ENCODE measurements at regions not wholly inside any gene's neighbourhood (a gene's known extent, or its start where the extent isn't known, plus 50 kb on each side); places are given as distances from the start of the nearest gene placed in this dataset.
A peak's percentile ranks its signal among the peaks of the same experiment; 100 is the strongest.
"Not testable (repeated sequence)": the region's sequence is repeated elsewhere in the genome, so short reads cannot be mapped to it uniquely, and the experiment has no call there.

DNA sequence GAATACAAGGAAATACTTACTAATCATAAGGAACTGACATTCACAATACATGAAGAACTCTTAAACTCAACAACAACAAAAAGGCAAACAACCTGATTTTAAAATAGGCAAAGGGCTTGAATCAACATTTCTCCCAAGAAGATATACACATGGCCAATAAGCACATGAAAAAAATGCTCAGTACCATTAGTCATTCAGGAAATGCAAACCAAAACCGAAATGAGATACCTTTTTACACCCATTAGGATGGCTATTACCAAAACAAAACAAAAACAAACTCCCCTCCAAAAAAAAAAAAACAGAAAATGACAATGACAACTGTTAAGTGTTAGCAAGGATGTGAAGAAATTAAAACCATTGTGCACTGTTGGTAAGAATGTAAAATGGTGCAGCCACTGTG, 104.1 kb upstream of the ZNF462 start:
- no peak for DNase-seq (ENCODE audit: low spot score)

DNA sequence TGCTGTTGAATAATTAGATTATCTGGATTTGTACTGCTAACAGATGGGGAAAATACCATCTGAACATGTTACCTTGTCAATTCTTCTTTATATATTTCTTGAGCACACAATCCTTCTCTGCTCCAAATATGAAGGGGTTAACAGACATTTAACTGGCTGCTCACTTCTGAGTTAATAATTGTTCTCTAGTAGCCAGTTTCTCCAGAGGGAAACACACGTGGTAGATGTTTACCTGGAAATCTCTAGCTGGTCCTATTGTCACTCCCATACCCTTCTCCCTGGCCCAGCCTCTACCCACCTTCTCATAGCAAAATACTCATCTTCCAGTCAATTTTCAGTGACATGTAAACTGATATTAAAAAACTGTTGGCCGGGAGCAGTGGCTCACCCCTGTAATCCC, 101.5 kb upstream of the ZNF462 start:
- DNase-seq (ENCODE audit: low spot score), result no peak

DNA sequence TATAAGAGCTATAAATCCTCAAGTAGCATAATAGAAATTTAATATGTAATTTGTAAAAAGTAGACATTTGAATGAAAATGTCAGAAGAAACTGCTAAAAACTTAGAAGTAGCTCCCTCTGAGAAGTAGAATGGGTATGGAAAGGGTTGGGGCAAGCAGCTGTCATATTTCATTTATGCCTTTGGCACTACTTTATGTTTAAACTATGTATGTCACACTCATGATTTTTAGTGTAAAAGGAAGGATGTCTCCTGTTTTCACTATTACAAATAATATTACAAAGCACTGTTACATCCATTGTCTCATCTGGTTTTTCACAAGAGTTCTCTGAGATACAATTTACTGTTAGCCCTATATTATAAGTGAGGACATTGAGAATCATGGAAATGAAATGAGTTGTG, 96.3 kb upstream of the ZNF462 start:
- DNase-seq (ENCODE audit: low spot score), result no peak

DNA sequence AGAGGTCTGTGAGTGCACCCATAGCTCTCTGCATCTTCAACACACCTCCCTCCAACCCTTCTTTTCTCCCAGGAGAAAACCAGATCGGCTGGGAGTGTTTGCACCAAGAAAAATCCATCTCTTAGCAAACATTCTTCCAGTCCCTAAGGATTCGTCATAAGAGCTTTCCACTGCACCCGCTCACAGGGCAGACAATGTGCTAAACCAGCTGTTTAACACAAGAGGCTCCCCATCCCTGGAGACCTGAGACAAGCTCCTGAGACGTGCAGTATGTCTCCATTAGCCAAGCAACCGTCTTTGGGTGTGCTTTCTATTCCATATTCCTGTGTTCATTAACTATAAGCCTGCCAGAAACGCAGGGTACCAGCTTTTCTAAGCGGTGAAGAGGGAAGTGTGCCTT, 93.6 kb upstream of the ZNF462 start:
- no peak for DNase-seq (ENCODE audit: low spot score)

DNA sequence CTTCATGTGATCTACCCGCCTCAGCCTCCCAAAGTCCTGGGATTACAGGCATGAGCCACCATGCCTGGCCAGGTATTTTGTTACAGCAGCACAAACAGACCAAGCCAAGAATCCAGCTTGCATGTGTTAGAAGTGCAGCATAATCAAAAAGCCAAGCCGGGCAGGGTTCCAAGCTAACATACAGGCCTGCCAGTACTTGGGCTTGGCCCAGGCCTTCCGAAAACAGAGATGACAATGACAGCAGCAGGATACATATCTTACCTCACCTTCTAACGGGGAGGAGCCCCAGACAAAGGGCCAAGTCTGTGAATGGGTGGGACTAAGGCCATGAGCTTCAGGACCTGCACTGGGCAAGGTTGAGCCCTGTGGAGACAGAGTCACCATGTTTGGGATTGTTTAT, 91.4 kb upstream of the ZNF462 start:
- DNase-seq (ENCODE audit: low spot score), result no peak

DNA sequence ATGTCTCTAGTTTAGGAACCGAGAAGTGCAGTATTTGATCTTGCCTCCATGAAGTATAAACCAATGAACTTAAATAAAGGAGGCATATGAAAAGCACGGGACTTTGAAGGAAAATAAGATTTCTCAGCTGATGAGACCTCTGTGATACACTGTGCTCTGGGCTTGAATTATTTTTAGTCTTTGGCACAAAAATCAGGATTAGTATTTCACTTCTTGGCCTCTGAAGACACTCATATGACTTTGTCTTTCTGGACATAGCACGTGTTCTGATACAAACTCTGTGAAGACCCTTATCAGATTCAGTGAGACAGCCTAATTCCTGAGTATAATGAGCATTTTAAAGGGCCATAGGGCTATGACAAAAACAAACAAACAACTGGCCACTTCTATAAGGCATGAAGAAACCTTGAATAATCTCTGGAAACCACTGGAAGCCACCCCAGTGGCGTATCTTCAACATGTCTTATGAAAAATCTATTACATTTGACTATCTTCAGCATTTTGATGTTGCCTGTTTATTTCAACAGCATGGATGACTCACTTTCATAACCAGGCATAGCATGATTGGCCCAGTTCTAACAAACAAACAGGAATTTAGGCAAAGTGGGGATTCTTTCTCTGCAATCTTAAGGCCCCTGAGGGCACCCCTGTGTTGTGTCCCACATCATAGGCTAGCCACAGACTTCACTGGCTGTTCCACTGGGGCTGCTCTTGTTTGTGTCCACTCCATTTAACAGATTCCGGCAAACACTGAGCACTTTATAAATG, 90.3 kb upstream of the ZNF462 start:
- DNase-seq (ENCODE audit: low spot score), result no peak

DNA sequence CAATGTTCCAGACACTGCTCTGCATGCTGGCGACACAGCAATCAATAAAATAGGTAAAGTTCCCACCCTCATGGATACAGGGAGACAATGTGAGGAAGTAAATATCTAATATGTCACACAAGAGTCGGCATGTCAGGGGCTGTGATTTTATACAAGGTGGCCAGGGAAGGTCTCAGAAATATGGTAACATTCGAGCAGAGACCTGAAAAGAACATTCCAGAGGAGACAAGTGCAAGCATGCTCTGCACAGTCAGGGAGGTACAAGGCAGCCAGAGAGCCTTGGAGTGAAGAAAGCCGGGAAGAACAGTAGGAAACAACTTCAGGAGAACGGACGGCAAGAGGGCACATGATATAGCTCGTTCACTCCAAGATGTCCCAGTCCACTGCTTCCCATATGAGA, 89.2 kb upstream of the ZNF462 start:
- no peak for DNase-seq (ENCODE audit: low spot score)

DNA sequence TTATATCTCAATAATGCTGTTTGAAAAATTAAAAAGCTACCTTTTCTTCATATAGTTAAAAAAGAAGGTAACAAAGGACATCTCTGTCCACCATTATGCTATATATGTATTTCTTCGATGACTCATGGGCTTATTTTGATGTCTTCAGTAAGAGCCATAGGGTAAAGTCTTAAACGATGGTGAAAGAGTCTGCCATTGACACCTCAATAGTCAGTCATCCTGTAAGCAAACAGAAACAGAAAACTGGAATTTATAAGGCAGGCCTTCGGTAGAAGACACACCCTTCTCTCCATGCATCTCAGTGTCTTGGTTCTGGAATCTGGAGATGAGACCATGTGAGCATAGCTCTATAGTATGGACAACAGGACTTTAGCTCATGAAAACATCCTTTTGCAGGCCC, 87.0 kb upstream of the ZNF462 start:
- no peak for DNase-seq (ENCODE audit: low spot score)

DNA sequence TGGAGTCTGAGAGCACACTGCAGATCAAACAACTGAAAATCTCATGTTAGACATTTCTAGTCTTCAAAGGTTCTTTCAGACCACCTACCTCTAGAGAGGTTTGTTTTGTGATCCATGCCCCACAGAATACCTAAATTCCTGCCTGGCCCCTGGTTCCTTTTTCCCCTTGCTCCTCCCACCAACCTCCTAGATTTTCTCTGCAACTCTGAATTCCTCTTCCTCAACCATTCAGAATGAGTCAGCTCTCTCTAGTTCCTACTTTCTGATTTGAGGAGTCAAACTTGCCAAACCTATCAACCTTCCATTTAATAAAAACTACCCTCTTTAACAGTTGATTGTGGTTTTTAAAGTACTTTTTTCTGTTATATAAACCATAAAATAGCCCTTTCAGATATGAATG, 83.2 kb upstream of the ZNF462 start:
- DNase-seq (ENCODE audit: low spot score), result no peak

DNA sequence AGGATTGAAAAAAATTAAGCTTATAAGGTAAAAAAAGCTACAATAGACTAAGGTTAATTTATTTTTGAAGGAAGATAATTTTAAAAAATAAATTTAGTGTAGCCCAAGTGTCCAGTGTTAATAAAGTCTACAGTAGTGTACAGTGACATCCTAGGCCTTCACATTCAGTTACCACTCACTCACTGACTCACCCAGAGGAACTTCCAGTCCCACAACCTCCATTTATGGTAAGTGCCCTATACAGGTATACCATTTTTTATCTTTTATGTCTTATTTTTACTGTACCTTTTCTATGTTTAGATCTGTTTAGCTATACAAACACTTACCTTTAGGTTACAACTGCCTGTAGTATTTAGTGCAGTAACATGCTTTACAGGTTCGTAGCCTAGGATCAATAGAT, 79.8 kb upstream of the ZNF462 start:
- DNase-seq (ENCODE audit: low spot score), result no peak

DNA sequence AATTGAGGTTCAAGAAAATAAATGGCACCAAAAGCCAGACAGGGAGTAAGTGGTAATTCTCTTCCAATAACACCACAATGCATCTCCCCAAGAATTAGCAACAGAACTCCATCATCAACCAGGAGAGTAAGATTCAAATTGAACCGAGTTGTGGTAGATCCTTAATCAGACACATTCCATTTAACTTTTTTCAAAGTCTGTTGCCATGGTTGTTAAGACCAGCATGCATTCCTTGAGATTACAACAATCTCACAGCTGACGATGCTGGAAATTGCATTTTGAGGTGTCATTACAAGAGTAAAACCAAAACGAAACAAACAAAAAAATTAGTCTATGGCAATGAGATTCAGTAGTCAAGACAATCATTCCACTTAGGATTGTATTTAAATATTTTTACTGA, 78.9 kb upstream of the ZNF462 start:
- no peak for DNase-seq (ENCODE audit: low spot score)

DNA sequence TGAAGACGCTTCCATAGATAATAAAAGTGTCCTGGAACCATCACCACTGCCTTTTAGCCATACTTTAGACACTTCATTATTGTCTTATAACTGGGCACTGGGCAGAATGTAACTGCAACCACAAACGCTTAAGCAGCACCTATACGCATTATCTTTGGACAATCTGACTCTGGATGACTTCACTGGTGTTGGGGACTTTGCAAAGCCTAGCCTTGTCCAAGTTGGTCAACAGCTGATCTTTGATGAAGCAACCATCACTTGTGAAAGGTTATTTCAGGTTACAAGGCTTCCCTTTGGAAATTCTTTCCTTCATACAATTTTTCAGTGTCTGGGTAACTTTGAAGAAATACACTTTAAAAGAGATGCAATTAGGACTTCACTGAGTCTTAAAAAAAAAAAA, 77.8 kb upstream of the ZNF462 start:
- no peak for DNase-seq (ENCODE audit: low spot score)

DNA sequence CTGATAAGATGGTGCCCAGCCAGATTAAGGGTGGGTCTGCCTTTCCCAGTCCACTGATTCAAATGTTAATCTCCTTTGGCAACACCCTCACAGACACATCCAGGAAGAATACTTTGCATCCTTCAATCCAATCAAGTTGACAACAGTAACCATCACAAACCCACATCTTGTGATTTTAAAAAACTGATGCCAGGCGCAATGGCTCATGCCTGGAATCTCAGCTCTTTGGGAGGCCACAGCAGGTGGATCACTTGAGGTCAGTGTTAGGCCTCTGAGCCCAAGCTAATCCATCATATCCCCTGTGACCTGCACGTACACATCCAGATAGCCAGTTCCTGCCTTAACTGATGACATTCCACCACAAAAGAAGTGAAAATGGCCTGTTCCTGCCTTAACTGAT, 74.9 kb upstream of the ZNF462 start:
- DNase-seq (ENCODE audit: low spot score), result not testable (repeated sequence)

DNA sequence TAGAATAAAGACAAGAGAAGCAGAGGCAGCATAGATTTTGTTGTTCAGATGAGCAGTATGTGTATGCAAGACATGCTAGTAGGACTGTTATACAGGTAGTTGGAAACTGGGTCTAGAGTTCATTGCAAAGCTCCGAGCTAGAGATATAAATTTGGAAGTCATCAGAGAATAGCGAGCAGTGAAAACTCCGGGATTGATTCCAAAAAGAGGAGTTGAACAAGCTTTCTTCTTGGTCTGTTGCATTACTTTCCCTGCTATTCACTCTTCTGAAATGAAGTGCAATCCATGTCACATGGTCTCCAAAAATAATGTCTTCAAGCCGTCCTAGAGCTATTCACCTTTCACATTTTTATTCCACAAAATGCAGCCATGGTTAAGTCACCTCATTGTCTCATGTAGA, 67.9 kb upstream of the ZNF462 start:
- DNase-seq (ENCODE audit: low spot score), result no peak

DNA sequence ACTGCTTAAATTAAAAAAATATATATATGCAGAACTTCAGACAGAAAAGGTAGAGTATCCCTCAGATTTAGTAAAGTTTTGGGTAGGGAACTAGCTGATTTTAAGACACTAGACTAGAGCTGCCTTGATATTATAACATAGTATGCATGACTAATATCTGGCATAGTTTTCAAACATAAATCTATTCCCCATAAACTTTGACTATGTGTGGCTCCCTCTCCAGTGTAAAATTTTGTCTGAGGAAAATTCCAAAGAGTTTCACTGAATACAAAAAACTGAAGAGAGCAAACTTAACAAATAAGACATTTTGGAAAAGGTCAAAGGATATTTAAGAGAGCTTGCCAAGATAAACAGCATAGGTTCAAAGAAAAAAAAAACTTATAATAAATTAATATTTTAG, 66.2 kb upstream of the ZNF462 start:
- DNase-seq (ENCODE audit: low spot score), result no peak

DNA sequence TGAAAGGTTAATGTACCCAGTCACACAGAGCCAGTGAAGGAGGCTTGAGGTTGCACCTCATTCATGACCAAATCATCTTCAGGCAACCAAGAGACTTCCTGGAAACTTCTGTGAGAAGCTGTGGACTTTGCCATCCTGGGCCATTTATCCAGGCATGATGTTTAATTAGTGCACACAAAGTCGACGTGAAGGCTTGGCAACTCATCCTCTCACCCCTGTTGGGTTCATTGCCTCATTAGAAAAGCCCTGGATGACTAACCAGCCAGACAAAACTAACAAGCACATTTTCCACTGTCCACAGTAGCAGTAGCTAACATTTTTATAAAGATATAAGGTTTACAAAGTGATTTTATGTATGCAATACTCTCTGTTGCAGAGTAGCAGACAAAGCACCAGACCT, 65.7 kb upstream of the ZNF462 start:
- no peak for DNase-seq (ENCODE audit: low spot score)

DNA sequence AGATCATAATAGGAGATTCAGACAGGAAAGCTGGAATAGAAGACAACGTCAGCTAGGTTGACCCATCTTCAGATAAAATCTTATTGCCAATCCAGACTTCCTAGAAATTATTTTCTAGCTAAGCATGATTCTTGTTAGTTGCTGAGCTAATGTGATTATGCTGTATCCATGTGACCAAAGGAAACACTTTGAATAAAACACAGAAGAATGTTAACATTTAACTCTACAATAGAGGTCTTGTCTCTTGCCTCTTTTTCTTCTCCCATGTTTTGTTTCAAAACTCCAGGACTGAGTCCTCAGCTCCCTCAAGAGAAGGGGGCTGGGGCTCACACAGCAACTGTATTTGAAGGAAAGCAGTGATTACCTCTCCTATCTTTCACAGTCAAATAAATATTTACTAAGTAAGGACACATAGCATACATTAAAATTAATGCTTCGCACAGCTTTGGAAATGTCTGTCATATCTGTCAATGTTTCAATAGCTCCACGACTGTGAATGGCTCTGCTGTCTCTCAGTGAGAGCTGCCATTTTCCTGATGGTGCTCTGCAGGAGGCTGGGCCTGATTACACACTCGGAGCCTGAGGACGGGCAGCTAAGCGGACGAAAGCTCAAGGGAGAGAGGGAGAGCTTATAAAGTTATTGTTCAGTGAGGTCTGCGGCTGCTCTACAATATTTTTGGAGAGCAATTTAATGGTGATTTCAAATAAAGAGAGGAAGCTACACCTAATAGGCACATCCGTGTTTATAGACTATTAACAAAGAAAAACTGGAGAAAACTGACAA, 64.8 kb upstream of the ZNF462 start:
- peak; percentile 46 for DNase-seq (ENCODE audit: low spot score)

DNA sequence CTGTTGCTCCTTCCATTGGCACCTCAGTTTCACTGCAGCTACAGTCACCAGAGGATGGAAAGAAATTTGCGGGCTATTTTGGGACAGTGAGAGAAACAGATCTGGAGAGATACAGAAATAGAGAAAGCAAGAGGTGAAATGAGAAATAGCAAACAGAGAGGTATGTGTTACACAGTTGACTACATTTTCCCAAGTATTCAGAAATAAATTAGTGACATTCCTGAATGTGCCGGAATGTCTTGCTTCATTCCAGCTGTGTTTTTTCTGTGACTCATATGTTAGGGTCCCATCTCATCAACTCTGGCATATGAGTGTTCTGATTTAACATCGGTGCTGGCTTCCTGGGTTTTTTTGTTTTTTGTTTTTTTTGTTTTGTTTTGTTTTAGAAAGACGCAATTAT, 63.8 kb upstream of the ZNF462 start:
- DNase-seq (ENCODE audit: low spot score), result no peak

DNA sequence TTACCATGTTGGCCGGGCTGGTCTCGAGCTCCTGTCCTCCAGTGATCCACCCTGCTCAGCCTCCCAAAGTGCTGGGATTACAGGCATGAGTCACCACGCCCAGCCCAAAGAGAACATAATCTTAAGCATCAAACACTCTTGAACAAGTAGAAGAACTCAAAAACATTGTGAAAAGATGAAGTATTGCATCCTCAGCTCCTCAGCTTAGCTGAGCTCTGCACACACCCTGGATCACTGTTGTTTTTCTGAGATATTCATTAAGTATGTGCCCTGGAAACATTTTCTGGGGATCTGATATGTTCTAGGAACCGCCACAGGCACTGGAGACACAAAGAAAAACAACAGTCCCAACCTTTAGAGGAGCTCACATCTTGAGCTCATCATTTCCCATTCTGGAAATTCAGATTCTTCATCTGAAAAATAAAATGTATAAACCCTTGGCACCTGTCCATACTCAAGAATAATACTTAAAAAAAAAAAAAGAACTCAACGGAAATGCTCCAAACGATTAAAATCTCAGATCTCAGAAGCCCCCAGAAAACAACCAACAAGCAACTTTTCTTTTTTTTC, 62.2 kb upstream of the ZNF462 start:
- no peak for DNase-seq (ENCODE audit: low spot score)

DNA sequence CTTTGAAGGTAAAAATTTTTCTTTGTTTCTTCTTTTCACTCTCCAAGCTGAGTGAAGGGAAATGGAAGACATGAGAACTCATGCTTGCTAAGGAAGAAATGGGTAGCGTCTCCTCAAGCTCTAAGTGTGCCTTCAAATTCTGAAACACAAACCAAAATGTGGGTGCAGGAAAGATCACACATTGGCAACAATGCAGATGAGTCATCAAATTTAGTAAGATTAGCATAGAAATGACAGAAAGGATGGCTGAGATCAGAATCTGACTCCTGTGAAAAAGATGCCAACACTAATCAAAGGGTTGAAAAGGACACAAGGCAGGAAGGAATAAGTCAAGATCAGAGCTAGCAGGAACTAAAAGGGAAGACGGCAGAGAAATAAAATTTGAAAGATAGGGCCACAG, 61.1 kb upstream of the ZNF462 start:
- DNase-seq (ENCODE audit: low spot score), result no peak

All from ecto neural progenitor cell (in vitro differentiated cells).